ENCODE measurements at regions not wholly inside any gene's neighbourhood (a gene's known extent, or its start where the extent isn't known, plus 50 kb on each side); places are given as distances from the start of the nearest gene placed in this dataset.
"Not testable (repeated sequence)": the region's sequence is repeated elsewhere in the genome, so short reads cannot be mapped to it uniquely, and the experiment has no call there.

DNA sequence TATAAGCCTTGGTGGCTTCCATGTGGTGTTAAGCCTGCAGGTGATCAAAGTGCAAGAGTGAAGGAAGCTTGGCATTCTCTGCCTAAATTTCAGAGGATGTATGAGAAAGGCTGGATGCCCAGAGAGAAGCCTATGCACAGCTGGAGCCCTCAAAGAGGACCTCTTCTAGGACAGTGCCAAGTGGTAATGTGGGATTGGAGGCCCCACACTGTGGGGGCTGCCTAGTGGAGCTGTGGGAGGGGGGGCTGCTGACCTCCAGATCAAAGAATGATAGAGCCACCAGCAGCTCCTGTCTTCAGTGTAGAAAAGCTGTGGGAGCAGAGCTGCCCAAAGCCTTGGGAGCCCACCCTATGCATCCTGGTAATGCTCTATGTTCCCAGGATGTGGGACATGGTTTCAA is 1512.7 kb upstream of the TPTE start:
- TF ChIP-seq, protein P1, sequence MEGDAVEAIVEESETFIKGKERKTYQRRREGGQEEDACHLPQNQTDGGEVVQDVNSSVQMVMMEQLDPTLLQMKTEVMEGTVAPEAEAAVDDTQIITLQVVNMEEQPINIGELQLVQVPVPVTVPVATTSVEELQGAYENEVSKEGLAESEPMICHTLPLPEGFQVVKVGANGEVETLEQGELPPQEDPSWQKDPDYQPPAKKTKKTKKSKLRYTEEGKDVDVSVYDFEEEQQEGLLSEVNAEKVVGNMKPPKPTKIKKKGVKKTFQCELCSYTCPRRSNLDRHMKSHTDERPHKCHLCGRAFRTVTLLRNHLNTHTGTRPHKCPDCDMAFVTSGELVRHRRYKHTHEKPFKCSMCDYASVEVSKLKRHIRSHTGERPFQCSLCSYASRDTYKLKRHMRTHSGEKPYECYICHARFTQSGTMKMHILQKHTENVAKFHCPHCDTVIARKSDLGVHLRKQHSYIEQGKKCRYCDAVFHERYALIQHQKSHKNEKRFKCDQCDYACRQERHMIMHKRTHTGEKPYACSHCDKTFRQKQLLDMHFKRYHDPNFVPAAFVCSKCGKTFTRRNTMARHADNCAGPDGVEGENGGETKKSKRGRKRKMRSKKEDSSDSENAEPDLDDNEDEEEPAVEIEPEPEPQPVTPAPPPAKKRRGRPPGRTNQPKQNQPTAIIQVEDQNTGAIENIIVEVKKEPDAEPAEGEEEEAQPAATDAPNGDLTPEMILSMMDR (IDR thresholded peaks at IDR 0.05; ENCODE audit: low read depth, low read length) = no peak
- DNase-seq (ENCODE audit: low read depth in 2 of 2) = no peak
- H3K4me3 ChIP-seq (replicated peaks in 1 of 2; ENCODE audit: low read depth in 2 of 2, low read length in 2 of 2) = no peak overlapping the region

GRCh38 chr21:9009267-9010016 is 1511.9 kb upstream of the TPTE start:
- DNase-seq (ENCODE audit: low read depth in 2 of 2); H3K4me3 ChIP-seq (replicated peaks in 1 of 2; ENCODE audit: low read depth in 2 of 2, low read length in 2 of 2): not testable (repeated sequence)

- H3K4me3 ChIP-seq (replicated peaks in 1 of 2; ENCODE audit: low read depth in 2 of 2, low read length in 2 of 2); DNase-seq (ENCODE audit: low read depth in 2 of 2): not testable (repeated sequence)
Measured at GRCh38 chr21:9010121-9010795, 1511.1 kb upstream of the TPTE start.

DNA sequence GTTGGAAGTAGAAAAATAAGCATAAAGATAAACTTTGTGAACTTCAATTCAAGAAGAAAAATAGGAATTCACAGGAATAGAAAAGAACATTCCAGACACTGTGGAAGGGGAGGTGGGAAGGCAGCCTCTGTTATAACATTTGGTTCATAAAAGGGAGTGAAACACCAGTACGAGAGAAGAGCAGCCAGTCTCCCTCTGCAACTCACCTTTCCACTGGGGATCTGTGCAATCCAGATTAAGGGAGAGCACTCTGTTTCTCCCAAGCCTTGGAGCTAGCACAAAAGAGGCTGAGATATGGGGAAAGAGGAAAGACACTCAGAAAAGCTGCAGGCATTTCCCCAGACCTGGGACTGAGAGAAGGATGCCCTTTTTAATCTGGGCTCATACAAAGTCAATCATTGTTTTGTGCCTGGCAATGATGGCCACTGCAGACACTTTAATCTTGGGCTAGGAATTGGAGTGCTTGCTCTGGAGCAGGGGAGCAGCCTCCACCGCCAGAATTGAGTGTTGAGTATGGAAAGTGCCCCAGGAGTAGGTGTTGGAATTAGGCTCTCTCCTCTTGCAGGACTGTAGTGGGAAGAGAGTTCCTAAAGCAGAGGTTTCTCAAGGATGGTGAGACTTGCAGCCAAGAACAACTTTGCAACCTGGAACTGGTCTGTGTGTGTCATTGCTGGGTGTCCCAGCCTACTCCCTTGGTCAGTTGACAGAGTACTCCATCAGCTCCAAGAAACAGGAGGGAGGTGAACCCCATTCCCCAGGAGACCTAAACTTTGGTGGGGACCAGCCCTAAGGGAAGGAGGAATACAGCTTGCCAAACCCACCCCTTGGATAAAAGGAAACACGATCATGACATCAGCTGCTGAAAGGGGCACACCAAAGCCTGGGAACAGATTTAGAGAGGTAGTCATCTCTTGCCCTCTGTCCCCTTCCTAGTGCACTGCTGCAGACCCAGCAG is 1510.2 kb upstream of the TPTE start:
- not testable (repeated sequence) for H3K4me3 ChIP-seq (replicated peaks in 1 of 2; ENCODE audit: low read depth in 2 of 2, low read length in 2 of 2); DNase-seq (ENCODE audit: low read depth in 2 of 2)

DNA sequence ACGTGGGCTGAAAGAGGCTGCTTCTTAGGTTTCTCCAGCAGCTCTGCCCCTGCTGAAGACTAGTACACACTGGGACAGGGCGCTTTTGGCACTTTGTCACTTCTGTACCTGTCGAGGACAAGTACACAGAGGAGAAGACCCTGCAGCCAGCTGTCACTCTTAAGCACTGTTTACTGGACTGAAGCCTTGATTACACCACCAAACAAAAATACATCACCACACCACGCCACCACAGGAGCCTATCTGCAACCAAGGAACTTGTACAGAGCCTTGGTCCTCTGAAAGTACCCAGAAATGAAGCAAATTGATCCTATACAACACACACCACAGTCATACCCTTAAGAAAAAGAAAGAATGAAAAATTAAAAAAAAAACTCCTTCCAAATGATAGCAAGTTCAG is 1509.5 kb upstream of the TPTE start:
- H3K4me3 ChIP-seq (replicated peaks in 1 of 2; ENCODE audit: low read depth in 2 of 2, low read length in 2 of 2); DNase-seq (ENCODE audit: low read depth in 2 of 2): not testable (repeated sequence)

DNA sequence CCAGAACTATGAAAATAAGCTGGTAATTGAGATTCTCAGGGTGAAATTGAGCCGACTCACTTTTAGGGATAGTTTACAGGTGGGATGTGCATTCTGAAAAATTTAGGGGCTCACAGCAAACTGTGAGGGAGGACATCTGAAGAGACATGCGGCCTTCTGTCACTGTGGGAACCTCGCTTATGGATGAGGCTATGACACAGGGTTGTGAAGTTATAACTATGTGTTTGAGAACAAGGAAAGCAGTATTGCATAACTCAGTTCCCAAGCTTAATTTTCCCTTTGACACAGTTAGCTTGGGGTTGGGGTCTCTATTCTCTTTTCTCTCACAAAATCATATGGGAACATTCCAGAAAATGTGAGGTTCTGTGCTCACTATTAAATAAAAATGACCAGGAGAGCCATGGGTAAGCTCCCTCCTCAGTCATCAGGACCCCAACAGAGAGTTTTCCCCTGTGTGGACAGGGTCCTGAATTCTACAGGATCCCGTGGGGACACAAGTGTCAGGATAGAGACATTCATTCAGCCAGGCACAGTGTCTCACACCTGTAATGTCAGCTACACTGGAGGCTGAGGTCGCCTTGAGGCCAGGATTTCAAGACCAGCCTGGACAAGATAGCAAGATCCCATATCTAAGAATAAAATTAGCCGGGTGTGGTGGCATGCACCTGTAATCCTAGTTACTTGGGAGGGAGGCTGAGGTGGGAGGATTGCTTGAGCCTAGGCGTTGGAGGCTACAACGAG is 1507.7 kb upstream of the TPTE start:
- H3K4me3 ChIP-seq (replicated peaks in 1 of 2; ENCODE audit: low read depth in 2 of 2, low read length in 2 of 2); DNase-seq (ENCODE audit: low read depth in 2 of 2): not testable (repeated sequence)

DNA sequence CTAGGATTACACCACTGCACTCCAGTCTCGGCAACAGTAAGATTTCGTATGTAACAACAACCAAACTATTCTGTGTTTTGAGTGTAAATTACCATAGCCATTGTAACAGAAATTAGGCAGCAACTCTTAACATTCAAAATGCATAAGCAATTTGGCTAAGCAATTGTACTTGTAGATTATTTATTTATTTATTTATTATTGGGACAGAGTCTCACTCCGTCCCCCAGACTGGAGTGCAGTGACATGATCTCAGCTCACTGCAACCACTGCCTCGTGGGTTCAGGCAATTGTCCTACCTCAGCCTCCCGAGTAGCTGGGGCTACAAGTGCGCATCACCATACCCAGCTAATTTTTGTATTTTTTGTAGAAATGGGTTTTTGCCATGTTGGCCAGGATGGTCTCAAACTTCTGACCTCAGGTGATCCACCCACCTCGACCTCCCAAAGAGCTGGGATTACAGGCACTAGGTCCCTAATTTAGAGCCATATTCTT is 1507.1 kb upstream of the TPTE start:
- not testable (repeated sequence) for DNase-seq (ENCODE audit: low read depth in 2 of 2)

DNA sequence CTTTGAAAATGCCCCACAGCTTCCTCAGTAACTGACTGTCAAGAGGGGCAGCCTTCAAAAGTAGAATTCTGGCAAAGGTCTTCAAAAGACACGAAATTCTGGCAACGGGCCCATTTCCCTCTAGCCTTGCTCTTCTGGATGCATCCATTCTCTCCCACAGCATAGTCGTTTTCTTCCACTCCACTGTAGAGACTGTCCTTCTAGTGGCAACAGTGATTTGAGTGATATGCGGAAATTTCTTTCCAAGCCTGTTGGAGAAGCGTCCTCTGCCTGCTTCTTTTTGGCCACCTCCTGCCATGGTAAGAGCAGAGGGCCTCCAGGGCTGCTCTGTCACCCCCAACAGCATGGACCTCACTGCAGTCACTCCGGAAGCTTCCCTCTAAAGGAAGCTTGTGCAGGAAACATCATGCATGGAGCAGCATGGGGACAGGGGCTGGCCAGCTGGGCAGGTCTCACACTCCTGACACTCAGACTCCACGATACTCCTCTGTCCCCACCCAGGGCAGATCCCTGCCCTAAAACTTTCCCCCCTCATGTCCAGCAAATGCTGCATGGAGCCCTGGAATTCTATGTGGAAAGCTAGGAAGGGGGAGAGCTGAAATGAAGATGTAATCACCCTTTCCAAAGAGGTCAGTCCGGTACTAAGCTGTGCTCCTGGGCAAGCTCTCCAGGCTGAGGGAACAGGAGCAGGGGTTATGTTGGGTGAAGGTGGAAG is 1505.7 kb upstream of the TPTE start:
- DNase-seq (ENCODE audit: low read depth in 2 of 2); H3K4me3 ChIP-seq (replicated peaks in 1 of 2; ENCODE audit: low read depth in 2 of 2, low read length in 2 of 2): not testable (repeated sequence)

More for the DNA sequence above, 1507.1 kb upstream of the TPTE start:
- H3K4me3 ChIP-seq (replicated peaks in 1 of 2; ENCODE audit: low read depth in 2 of 2, low read length in 2 of 2) = not testable (repeated sequence)

DNA sequence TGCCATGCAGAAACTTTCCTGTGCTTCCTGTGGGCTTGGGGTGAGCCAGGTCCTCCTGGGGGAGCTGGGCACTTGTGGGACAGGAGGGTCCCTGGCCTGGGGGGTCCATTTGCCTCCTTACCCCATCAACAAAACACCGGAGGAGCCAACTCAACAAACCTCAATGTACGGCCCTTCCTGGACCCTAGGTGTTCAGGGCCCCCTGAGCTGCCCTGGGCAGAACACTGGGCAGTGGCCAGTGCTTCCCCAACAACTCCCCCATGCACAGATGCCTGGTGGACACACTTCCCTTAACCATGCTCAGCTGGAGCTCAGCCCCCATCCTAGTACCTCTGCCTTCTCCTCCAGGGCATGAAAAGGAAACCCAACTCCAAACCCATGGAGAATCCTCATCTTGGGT is 1504.2 kb upstream of the TPTE start:
- H3K4me3 ChIP-seq (replicated peaks in 1 of 2; ENCODE audit: low read depth in 2 of 2, low read length in 2 of 2); DNase-seq (ENCODE audit: low read depth in 2 of 2): not testable (repeated sequence)

DNA sequence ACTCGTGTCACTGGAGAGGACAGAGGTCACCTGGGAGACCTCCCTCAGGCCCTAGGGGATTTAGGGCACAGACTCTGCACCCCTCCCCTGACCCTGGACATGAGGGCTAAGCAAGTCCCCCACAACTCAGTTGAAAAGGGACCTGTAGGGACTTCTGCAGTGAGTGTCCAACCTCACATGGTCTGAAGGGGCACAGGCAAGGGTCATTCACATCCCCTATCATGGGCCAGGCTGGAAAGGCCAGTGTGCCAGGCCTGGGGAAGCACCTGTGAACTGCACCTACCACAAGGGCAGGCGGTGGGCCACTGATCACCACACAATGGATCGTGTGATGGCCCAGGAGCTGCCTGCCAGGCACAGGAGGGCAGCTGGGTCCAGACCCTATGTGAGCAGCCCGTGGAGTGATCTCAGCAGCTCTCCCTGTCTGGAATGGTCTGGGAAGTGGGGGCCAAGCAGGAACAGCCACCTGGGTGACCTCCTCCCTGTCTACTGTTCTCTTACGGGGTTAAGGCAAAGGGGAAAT is 1502.6 kb upstream of the TPTE start:
- not testable (repeated sequence) for H3K4me3 ChIP-seq (replicated peaks in 1 of 2; ENCODE audit: low read depth in 2 of 2, low read length in 2 of 2); DNase-seq (ENCODE audit: low read depth in 2 of 2)

DNA sequence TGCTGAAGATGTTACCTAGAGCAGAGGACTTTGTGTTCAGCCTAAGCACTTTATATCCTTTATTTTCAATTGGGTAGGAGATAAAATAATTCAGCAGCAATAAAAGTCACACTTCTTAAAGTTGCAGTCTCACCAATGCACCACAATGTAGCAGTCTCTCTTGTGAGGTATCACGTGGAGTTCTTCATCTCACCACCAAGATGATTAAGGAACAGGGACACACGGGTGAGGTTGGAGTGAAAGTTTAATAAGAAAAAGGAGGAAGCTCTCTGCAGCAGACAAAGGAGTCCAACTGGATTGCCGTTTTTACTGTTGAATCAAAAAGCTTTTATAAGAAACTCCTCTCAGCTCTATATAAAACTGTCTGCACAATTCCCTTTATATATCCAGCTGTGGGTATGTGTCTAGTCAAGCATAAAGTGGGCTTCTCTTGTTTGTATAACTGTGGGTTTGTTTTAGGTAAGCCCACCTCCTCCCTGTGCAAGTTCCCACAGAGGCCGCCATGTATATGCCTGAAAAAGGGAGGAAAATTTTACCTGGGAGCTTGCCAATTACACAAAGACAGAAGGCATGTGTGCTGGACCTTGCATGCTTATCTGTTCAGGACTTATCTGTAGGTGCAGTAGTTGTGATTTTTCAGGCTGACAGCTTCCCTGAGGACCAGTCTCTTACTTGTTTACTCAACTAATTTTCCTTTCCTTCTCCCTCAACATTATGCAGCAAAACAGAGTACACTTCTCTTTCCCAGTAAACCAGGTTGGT is 1497.2 kb upstream of the TPTE start:
- DNase-seq (ENCODE audit: low read depth in 2 of 2); H3K4me3 ChIP-seq (replicated peaks in 1 of 2; ENCODE audit: low read depth in 2 of 2, low read length in 2 of 2): not testable (repeated sequence)

DNA sequence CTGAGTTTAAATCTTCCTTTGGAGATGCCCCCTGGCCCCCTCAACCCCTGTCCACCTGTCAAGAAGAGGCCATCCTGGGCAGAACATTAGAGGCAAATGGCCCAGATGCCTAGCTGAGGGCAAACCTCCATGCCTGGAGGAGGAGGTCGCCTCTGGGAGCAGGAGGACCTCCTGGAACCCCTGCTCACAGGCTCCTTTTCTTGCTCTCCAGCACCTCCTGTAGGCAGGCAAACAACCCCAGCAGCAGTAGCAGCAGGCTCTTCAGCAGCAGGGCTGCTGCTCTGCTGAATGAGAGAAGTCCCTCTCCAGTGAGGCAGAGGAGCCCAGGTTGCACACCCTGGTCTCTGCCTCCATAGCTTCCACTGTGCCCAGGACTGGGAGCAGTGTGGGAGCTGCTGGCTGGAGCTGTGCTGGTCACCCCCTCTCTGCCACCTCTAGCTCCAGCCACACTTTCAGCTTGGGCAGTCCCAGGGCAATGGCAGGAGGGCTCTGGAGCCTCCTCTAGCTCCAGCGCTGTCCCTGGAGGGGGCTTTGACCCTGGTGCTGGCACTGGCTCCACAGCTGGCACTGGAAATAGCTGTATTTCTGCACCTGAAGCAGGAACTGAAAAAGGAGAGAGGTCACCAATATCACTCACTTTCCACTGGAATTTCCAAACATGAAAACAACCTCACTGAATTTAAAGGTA is 1494.5 kb upstream of the TPTE start:
- not testable (repeated sequence) for H3K4me3 ChIP-seq (replicated peaks in 1 of 2; ENCODE audit: low read depth in 2 of 2, low read length in 2 of 2); DNase-seq (ENCODE audit: low read depth in 2 of 2)

DNA sequence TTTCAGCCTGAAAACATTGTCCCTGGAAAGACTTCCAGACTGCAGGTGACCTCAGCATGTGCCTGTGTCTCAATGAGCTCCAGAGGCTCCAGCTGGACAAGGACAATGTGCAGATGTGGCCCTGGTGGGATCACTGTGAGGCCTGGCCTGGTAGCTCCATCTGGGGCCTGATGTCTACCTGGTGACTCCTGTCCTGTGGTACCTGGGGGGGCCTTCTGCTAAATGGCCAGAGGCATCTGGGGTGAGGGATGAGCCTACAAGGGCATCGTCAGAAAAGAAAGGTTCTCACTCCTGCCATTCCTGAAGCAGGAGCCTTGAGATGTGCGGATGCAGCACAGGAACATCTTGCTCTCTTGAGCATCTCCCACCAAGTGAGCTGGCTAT is 1494.0 kb upstream of the TPTE start:
- DNase-seq (ENCODE audit: low read depth in 2 of 2); H3K4me3 ChIP-seq (replicated peaks in 1 of 2; ENCODE audit: low read depth in 2 of 2, low read length in 2 of 2): not testable (repeated sequence)

All from cardiac fibroblast (primary cell).